DMS114 treated with DMSO at 0.1 percent for 48 hours (cell line): ENCODE measurements at regions not wholly inside any gene's neighbourhood (a gene's known extent, or its start where the extent isn't known, plus 50 kb on each side); places are given as distances from the start of the nearest gene placed in this dataset.
"Not testable (repeated sequence)": the region's sequence is repeated elsewhere in the genome, so short reads cannot be mapped to it uniquely, and the experiment has no call there.

Source experiments
- DNase-seq: peaks from one replicate; lab custom pipeline; 2025; ENCODE audit not compliant: unreplicated experiment; lab: John Stamatoyannopoulos, UW

DNA sequence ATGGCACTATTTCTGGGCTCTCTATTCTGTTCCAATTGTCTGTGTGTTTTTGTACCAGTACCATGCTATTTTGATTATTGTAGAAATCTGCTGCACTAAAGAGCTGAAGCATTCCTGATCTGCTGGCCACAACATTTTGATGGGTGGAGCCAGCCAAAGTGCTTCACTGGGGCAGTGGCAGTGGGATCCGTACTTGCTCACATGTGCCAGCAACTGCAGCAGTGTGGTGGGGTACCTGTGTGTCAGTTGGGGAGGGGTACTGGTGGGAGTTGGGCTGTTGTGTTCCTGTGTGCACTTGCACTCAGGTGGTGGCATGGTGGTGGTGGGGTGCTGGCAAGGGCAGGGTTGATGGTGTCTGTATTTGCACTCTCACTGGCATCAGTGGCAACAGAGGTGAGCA is 204.6 kb upstream of the ALG10 start:
- DNase-seq: no peak

DNA sequence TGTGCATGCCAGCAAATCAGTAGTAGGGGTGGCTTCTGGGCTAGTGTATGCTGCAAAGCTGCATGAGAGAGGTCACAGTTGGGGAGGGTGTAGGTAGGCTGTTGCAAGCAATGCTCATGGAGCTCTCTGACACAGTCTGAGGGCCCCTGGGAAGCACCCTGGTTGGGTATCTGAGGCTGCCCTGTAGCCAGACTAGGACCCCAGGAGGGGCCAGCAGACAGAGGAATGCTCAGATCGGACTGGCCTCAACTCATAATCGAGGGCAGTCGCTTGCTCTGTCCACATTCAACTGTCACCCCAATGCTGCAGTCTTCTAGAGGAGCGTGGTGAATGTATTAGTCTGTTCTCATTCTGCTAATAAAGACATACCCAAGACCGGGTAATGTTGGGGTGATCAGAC is 204.0 kb upstream of the ALG10 start:
- DNase-seq: no peak

DNA sequence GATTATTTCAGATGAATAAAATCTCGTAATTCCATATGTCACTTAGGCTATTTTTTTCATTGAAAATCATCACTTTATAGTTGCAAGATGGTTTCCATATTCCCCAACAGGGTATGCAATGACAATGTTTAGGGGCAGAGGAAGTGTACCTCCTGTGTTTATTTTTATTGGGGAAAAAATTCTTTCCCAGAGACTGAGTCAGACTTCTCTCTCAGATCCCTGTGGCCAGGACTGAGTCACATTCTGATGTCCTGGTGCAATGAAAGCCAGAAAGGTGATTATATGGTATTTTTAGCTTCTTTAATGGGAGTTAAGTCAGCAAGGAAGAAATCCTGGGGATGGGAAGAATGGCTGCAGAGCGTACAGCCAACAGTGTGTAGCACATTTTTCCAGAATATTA is 196.9 kb upstream of the ALG10 start:
- no peak for DNase-seq

DNA sequence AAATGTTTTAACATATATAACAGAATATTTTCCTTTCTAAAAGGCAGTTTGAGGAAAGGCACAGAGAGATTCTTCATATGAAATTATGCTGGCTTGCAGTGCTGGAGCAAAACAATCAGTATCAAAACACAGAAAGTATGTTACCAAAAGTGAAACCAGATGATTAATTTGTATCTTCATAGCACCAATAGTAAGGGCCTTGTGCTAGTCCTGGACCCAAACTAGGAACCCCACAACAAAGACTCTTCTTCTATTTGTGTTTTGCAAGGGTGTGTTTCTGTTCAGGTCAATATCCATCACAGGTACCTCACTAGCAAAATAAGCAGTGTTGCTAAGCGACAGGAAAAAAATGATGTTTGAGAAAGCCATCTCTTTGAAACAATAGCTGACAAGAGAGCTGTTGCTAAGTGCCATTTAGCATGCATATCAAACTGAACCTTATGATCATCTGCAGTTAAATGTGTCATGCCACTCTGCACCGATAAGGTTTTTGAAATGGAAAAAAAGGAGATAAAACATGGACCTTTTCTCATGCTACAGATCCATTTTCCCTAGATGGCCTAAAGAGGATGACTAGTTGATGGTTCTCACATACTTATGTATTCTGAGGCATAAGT is 196.2 kb upstream of the ALG10 start:
- DNase-seq: no peak

DNA sequence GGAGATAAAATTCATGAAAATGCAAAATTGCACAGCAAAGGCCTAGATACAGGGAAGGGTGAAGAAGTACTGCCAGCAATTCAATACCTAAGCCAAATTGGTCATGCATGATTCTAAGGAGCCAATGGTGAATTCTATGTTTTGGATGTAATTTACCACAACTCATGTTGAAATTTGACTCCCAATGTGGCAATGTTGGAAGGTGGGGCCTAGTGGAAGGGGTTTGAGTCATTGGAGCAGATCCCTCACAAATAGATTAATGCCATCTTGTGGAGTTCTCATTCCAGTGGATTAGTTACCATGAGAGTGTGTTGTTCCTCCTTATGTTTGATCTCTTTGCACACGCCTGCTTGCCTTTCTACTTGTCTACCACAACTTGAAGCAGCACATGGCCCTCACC is 194.0 kb upstream of the ALG10 start:
- DNase-seq: no peak

GRCh38 chr12:33830070-33830469 is 192.2 kb upstream of the ALG10 start:
- no peak for DNase-seq

GRCh38 chr12:33832900-33833299 is 189.4 kb upstream of the ALG10 start:
- no peak for DNase-seq

GRCh38 chr12:33834672-33835071 is 187.6 kb upstream of the ALG10 start:
- no peak for DNase-seq

GRCh38 chr12:33876618-33877017 is 145.7 kb upstream of the ALG10 start:
- no peak for DNase-seq

- no peak for DNase-seq
These were observed 129.9 kb upstream of the ALG10 start for GRCh38 chr12:33892425-33892824.

GRCh38 chr12:33920460-33920859 is 101.8 kb upstream of the ALG10 start:
- DNase-seq: not testable (repeated sequence)

GRCh38 chr12:33926095-33926494 is 96.2 kb upstream of the ALG10 start:
- DNase-seq: no peak

DNA sequence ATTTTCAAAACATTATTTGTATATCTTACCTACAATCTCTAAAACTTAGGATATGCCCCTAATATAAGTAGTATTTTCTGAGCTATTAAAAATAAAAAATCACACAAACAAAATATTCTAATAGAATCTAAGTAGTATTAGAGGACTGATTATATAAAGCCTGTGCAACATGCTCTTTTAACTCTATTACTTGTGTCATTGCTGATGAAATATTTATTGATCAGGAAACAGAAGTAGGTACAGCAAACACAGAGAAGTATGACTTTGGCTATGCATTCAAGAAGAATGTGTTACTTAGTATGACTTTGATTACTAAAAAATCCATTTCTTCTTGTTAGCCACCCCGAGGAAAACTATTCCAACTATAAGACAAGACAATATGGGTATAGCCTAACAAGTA is 84.6 kb upstream of the ALG10 start:
- DNase-seq: not testable (repeated sequence)

DNA sequence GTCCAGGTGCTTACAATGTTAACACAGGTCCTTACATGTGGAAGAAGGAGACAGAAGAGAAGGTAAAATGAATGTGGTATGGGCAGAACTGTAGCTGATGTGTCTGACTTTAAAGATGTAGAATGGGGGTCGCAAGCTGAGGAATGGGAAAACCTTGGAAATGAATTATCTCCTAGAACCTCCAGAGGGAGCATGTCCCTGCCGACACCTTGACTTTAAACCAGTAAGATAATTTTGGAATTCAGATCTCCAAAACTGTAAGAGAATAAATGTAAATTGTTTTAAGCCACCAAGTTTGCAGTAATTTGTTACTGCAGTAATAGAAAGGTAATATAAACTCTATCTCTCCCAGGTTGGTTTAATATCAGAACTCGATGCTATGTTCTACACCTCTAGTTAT is 80.1 kb upstream of the ALG10 start:
- no peak for DNase-seq

DNA sequence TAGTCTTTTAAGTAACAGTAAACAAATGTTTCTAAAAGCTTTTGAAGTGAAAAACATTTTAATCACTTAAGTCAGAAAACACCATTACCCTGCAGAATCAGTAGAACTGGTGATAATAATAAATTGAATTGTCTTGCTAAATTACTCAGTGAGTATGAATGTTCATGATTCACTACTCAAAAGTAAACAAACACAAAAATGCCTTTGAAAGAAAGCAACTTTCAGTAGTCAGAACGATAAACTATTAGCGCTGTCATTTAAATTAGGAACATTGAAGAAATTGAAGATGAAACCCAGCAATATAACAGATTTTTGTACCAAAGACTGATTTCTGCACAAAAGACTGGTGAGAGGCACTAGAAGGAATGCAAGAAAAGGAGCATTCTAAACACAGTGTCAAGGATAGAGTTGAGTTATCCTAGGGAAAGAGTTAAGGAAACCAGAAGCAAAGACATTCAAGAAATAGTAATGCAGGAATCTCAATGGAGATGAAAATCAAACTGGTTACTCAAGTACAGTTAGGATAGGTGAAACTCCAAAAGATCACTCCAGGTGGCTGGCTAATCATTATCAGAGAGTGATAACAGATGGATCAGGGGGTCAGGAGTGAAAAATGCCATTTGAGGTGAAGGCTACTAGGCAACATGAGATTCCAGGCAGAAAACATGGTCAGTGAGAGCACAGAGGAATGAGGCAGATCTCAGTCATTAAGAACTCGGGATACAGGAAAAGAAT is 77.4 kb upstream of the ALG10 start:
- no peak for DNase-seq

- no peak for DNase-seq
These were observed 76.9 kb upstream of the ALG10 start for GRCh38 chr12:33945438-33945784.

DNA sequence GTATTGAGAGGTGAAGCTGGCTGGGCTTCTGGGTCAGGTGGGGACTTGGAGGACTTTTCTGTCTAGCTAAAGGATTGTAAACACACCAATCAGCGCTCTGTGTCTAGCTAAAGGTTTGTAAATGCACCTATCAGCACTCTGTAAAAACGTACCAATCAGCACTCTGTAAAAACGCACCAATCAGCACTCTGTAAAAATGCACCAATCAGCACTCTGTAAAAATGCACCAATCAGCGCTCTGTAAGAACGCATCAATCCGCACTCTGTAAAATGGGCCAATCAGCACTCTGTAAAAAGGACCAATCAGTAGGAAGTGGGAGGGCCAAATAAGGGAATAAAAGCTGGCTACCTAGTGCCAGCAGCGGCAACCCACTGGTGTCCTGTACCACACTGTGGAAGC is 56.1 kb upstream of the ALG10 start:
- DNase-seq: not testable (repeated sequence)

- DNase-seq: no peak
These were observed 54.5 kb upstream of the ALG10 start for GRCh38 chr12:33967760-33968159.
